ENCODE measurements at regions not wholly inside any gene's neighbourhood (a gene's known extent, or its start where the extent isn't known, plus 50 kb on each side); places are given as distances from the start of the nearest gene placed in this dataset.

DNA sequence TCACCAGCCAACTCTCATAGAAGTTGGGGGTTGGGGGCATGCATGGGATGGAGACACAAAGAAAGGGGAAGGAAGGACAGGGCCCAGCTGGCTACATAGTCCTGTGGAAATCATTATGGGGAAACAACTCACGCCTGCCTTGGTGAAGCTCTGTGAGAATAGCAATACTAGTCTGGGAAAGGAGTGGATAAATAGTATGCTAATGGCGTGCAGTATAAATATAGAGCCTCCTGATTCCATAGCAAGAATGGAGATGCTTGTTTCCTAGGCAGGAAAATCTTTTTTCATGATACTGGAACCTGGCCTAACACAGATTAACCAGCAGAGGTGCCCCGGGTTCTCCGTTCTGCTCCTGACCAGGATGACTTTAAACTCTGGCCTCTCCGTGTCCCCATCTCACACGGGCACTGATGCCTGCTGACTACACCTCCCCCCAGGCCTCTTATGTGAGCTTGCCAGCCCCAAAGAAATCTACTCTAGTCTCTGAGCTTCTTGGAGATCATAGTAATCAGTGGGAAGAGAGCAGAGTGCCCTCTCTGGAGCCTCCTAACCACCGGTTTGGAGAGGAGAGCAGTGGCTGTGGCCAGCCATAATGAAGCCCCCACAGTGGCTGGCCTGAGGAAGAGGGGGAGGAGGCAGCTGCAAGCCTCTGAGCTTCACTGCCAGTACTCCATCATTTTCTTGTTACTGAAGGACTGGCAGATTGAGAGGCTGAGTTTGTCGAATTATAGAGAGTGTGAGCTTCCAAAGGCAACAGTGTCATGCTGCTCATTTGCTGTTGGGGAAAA is 355.0 kb upstream of the SEMA6D start:
- Histone ChIP-seq H3K36me3 (ENCODE audit: insufficient read depth, low read length) (no peaks in the 10 kb centered on the region), H3K4me3 (ENCODE audit: low read length) (no peak overlapping the region), H3K27ac (ENCODE audit: low read depth, low read length) (no peak overlapping the region), H3K27me3 (ENCODE audit: insufficient read depth, low read length, poor library complexity, severe bottlenecking) (no peaks in the 10 kb centered on the region), H3K9me3 (ENCODE audit: low read length) (no peaks in the 10 kb centered on the region), H3K4me1 (ENCODE audit: insufficient read depth, low read length) (no peaks in the 10 kb centered on the region)
- Mint-ChIP-seq H3K36me3 (no peaks in the 10 kb centered on the region), H3K27me3 (no peaks in the 10 kb centered on the region), H3K4me3 (no peak overlapping the region), H3K4me1 (no peaks in the 10 kb centered on the region), H3K27ac (no peak overlapping the region), H3K9me3 (peaks cover 0 to 7% (median 1%) of the 10 kb centered on the region in 5 donors)
- ChIA-PET CTCF (no interaction called here), POLR2A (no interaction called here)
- no peak for DNase-seq

DNA sequence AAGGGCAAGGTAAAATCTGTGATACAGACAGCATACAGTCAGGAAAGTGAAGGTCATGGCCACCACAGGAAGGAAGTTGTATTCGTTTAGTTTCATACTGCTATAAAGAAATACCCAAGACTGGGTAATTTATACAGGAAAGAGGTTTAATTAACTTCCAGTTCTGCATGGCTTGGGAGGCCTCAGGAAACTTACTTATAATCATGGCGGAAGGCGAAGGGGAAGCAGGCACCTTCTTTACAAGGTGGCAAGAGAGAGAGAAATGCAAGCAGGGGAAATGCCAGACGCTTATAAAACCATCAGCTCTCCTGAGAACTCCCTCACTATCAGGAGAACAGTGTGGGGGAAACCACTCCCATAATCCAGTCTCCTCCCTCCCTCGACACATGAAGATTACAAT is 353.7 kb upstream of the SEMA6D start:
- no peaks in the 10 kb centered on the region for H3K36me3 Mint-ChIP-seq

DNA sequence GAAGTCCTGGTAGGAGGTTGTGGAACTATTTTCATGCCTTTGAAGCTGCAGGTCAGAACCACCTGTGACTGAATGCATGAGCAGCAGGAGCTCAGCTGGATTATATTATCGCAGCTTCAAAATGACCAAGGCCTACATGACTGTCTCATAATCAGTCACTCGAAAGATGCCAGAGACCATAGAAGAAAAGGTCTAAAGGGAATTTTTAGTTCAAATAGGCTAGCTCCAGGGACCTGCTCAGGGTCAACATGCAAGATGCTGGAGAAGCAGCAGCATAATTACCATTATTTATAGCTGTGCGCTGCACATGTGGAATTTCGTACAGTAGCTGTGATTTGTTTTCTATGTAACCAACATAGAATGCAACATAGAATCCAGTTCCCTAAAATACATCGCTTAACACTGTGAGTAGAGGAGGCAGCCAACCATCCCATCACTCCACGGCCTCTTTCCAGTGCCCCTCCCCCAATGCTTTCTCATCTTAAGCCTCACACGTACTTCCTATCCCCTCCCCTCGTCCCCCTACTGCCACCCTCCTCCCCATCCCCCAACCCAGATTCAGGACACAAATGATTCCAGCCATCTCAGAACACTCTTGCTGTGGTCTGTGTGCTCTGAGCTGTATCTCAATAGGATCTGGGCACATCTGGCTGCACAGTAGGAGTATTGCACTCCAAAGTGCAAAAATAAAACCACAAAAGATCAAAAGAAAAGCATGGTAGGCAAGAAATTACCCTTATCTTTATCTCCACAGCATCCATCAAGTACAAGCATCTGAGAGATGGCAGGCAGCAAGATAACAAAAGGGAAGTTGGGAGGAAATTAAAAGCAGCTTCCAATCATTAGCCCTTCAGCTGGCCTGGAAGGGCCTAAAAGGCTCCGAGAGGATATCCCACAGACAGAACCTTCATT is 352.8 kb upstream of the SEMA6D start:
- Mint-ChIP-seq H3K9me3 (peaks cover 0 to 5% (median 2%) of the 10 kb centered on the region in 5 donors), H3K27ac (no peak overlapping the region), H3K36me3 (no peaks in the 10 kb centered on the region), H3K27me3 (no peaks in the 10 kb centered on the region), H3K4me3 (peak overlapping the region in 1 of 7 donors; percentile 11), H3K4me1 (no peaks in the 10 kb centered on the region)
- no peaks in the 10 kb centered on the region for H3K9me3 ChIP-seq (ENCODE audit: low read length)
- DNase-seq: no peak
- CTCF ChIA-PET: no interaction called here
- no peak overlapping the region for H3K4me3 ChIP-seq (ENCODE audit: low read length)
- POLR2A ChIA-PET: no interaction called here
- H3K4me1 ChIP-seq (ENCODE audit: insufficient read depth, low read length): no peaks in the 10 kb centered on the region
- H3K27ac ChIP-seq (ENCODE audit: low read depth, low read length): no peak overlapping the region
- H3K27me3 ChIP-seq (ENCODE audit: insufficient read depth, low read length, poor library complexity, severe bottlenecking): no peaks in the 10 kb centered on the region
- H3K36me3 ChIP-seq (ENCODE audit: insufficient read depth, low read length): no peaks in the 10 kb centered on the region

More for the DNA sequence above, 353.7 kb upstream of the SEMA6D start:
- DNase-seq: no peak
- peaks cover 0 to 5% (median under 1%) of the 10 kb centered on the region in 5 donors for H3K9me3 Mint-ChIP-seq
- H3K36me3 ChIP-seq (ENCODE audit: insufficient read depth, low read length): no peaks in the 10 kb centered on the region
- CTCF ChIA-PET: no interaction called here
- H3K27me3 Mint-ChIP-seq: no peaks in the 10 kb centered on the region
- no peak overlapping the region for H3K27ac Mint-ChIP-seq
- no peaks in the 10 kb centered on the region for H3K9me3 ChIP-seq (ENCODE audit: low read length)
- H3K4me1 Mint-ChIP-seq: no peaks in the 10 kb centered on the region
- POLR2A ChIA-PET: no interaction called here
- H3K4me3 ChIP-seq (ENCODE audit: low read length): no peak overlapping the region
- H3K27ac ChIP-seq (ENCODE audit: low read depth, low read length): no peak overlapping the region
- no peak overlapping the region for H3K4me3 Mint-ChIP-seq
- H3K27me3 ChIP-seq (ENCODE audit: insufficient read depth, low read length, poor library complexity, severe bottlenecking): no peaks in the 10 kb centered on the region
- H3K4me1 ChIP-seq (ENCODE audit: insufficient read depth, low read length): no peaks in the 10 kb centered on the region

DNA sequence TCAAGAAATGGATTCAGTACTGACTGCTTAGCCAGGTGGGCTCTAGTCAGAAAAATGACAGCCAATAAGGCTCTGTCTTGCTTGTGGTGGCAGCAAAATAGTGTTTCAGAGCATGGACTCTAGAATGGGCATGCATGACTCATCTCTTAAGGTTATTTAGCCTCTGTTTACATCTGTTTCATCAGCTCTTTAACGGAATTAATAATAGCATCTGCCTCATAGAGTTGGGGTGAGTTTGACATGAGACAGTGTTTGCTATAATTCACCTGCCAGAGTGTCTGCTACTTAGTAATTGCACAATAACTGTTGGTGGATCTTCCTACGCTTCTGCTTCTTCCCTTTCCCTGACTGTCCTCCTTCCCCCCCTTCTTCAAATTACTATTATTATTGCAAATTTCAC is 350.4 kb upstream of the SEMA6D start:
- Mint-ChIP-seq H3K9me3 (peaks cover 0 to 4% (median 0%) of the 10 kb centered on the region in 5 donors), H3K4me1 (no peaks in the 10 kb centered on the region), H3K27me3 (no peaks in the 10 kb centered on the region), H3K27ac (no peak overlapping the region), H3K36me3 (no peaks in the 10 kb centered on the region), H3K4me3 (no peak overlapping the region)
- ChIA-PET CTCF (no interaction called here), POLR2A (no interaction called here)
- H3K9me3 ChIP-seq (ENCODE audit: low read length): no peaks in the 10 kb centered on the region
- H3K4me3 ChIP-seq (ENCODE audit: low read length): no peak overlapping the region
- H3K27me3 ChIP-seq (ENCODE audit: insufficient read depth, low read length, poor library complexity, severe bottlenecking): no peaks in the 10 kb centered on the region
- no peaks in the 10 kb centered on the region for H3K36me3 ChIP-seq (ENCODE audit: insufficient read depth, low read length)
- no peak for DNase-seq
- H3K27ac ChIP-seq (ENCODE audit: low read depth, low read length): no peak overlapping the region
- no peaks in the 10 kb centered on the region for H3K4me1 ChIP-seq (ENCODE audit: insufficient read depth, low read length)

DNA sequence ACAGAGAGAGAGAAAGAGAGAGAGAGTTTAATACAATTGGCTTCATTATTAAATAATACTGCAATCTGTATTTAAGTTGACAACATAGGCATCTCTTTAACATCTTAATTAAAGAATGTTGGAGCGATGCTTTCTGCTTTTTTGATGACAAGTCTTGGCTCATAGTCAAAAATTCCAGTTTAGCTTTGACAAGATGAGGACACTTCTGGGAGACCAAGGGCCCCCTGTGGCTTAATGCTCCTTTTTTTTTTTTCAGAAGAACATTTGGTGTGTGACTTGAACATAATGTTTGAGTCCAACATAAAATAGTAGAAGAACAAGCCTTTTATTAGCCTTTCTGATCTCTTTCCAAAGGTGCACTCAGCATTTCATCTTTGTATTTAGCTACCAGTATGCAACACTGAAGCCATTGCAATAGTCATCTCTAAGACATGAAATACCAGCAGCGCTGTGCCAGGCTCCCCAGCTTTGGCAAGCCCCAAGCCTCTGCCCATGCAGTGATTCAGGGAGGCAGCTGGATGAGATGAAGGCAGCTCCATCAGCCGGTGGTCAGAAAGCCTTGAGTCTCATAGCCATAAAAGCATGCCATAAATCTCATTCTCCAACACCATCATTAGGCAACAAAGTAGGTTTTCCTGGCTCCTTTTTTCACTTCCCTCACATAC is 349.4 kb upstream of the SEMA6D start:
- no peak overlapping the region for H3K27ac Mint-ChIP-seq
- no peak for DNase-seq
- no peaks in the 10 kb centered on the region for H3K27me3 ChIP-seq (ENCODE audit: insufficient read depth, low read length, poor library complexity, severe bottlenecking)
- H3K9me3 ChIP-seq (ENCODE audit: low read length): no peaks in the 10 kb centered on the region
- no peak overlapping the region for H3K27ac ChIP-seq (ENCODE audit: low read depth, low read length)
- ChIA-PET POLR2A (no interaction called here), CTCF (no interaction called here)
- no peaks in the 10 kb centered on the region for H3K4me1 ChIP-seq (ENCODE audit: insufficient read depth, low read length)
- no peaks in the 10 kb centered on the region for H3K4me1 Mint-ChIP-seq
- H3K9me3 Mint-ChIP-seq: peaks cover 0 to 7% (median 0%) of the 10 kb centered on the region in 5 donors
- no peaks in the 10 kb centered on the region for H3K36me3 Mint-ChIP-seq
- H3K27me3 Mint-ChIP-seq: no peaks in the 10 kb centered on the region
- H3K4me3 Mint-ChIP-seq: no peak overlapping the region
- no peak overlapping the region for H3K4me3 ChIP-seq (ENCODE audit: low read length)
- H3K36me3 ChIP-seq (ENCODE audit: insufficient read depth, low read length): no peaks in the 10 kb centered on the region

DNA sequence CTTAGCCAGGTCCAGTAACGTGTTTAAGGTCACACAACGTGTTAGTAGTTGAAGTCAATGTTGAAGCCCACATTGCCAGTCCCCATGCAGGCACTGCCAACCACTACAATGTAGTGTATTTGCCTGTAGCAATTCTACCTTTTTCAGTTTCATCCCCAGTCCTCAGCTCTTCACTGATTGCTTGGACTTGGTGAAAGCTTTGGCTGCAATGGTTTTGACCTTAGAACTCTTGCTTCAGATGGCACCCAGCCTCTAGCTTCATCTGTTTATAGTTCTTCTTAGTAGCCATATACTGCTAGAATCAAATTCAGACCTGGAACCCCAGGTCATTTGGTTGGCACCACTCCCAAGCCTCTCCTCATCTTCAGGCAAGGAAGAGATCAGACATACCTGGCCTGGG is 345.4 kb upstream of the SEMA6D start:
- no peaks in the 10 kb centered on the region for H3K36me3 Mint-ChIP-seq
- Histone ChIP-seq H3K4me1 (ENCODE audit: insufficient read depth, low read length) (no peaks in the 10 kb centered on the region), H3K4me3 (ENCODE audit: low read length) (no peak overlapping the region), H3K27ac (ENCODE audit: low read depth, low read length) (no peak overlapping the region), H3K36me3 (ENCODE audit: insufficient read depth, low read length) (no peaks in the 10 kb centered on the region), H3K9me3 (ENCODE audit: low read length) (no peaks in the 10 kb centered on the region), H3K27me3 (ENCODE audit: insufficient read depth, low read length, poor library complexity, severe bottlenecking) (no peaks in the 10 kb centered on the region)
- no peak for DNase-seq
- CTCF ChIA-PET: no interaction called here
- H3K27me3 Mint-ChIP-seq: no peaks in the 10 kb centered on the region
- no peak overlapping the region for H3K4me3 Mint-ChIP-seq
- peaks cover 0 to 11% (median 3%) of the 10 kb centered on the region in 5 donors for H3K9me3 Mint-ChIP-seq
- POLR2A ChIA-PET: no interaction called here
- no peak overlapping the region for H3K27ac Mint-ChIP-seq
- no peaks in the 10 kb centered on the region for H3K4me1 Mint-ChIP-seq

DNA sequence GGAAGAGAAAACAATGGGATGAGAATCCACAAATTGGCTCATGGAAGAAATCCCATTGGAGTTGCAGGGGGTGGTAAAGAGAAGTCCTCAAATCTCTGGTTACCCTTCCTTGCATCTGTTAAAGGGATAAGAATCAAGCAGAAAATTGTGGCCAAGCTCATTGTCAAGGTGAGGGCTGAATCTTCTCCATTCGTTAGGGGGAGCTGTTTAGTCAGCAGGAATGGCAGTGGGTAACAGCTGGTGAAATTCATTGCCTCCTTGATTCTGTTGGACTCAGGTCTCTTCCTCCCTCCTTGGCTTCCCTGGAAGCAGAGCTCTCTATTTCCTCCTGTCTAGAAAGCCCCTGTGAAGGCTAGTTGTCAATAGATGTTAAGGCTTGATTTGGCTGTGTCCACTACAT is 343.1 kb upstream of the SEMA6D start:
- no peak for DNase-seq
- Mint-ChIP-seq H3K36me3 (no peaks in the 10 kb centered on the region), H3K27ac (no peak overlapping the region), H3K4me1 (no peaks in the 10 kb centered on the region), H3K9me3 (peaks cover 0 to 11% (median 8%) of the 10 kb centered on the region in 5 donors), H3K4me3 (no peak overlapping the region), H3K27me3 (no peaks in the 10 kb centered on the region)
- ChIA-PET CTCF (no interaction called here), POLR2A (no interaction called here)
- Histone ChIP-seq H3K27ac (ENCODE audit: low read depth, low read length) (no peak overlapping the region), H3K27me3 (ENCODE audit: insufficient read depth, low read length, poor library complexity, severe bottlenecking) (no peaks in the 10 kb centered on the region), H3K4me1 (ENCODE audit: insufficient read depth, low read length) (no peaks in the 10 kb centered on the region), H3K36me3 (ENCODE audit: insufficient read depth, low read length) (no peaks in the 10 kb centered on the region), H3K4me3 (ENCODE audit: low read length) (no peak overlapping the region), H3K9me3 (ENCODE audit: low read length) (no peaks in the 10 kb centered on the region)

DNA sequence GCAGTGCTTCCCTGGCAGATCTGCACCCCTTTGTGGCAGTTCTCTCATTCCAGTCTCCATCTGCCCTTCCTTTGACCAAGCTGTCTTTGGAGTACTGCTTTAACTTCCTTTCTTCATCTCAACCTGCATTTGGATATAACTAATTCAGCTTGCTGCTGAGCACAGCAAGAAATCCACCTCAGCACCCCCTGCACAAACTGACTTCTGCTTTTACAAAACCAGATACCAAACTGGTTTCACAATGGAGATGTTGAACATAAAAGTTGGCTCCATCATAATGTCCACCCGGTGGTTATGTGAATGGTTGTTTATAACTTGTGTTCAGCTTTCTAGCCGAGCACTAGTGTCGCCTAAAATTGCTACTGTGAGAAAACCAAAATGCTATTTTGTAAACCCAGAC is 341.1 kb upstream of the SEMA6D start:
- H3K9me3 Mint-ChIP-seq: peaks cover 2 to 19% (median 8%) of the 10 kb centered on the region in 5 donors
- H3K36me3 Mint-ChIP-seq: no peaks in the 10 kb centered on the region
- Histone ChIP-seq H3K4me1 (ENCODE audit: insufficient read depth, low read length) (no peaks in the 10 kb centered on the region), H3K36me3 (ENCODE audit: insufficient read depth, low read length) (no peaks in the 10 kb centered on the region), H3K27ac (ENCODE audit: low read depth, low read length) (no peak overlapping the region), H3K9me3 (ENCODE audit: low read length) (no peaks in the 10 kb centered on the region), H3K4me3 (ENCODE audit: low read length) (no peak overlapping the region), H3K27me3 (ENCODE audit: insufficient read depth, low read length, poor library complexity, severe bottlenecking) (no peaks in the 10 kb centered on the region)
- ChIA-PET POLR2A (no interaction called here), CTCF (no interaction called here)
- no peak overlapping the region for H3K27ac Mint-ChIP-seq
- H3K27me3 Mint-ChIP-seq: no peaks in the 10 kb centered on the region
- H3K4me3 Mint-ChIP-seq: no peak overlapping the region
- H3K4me1 Mint-ChIP-seq: no peaks in the 10 kb centered on the region
- DNase-seq: no peak

Data from CD8-positive, alpha-beta memory T cell (primary cell).